ENCODE measurements at regions not wholly inside any gene's neighbourhood (a gene's known extent, or its start where the extent isn't known, plus 50 kb on each side); places are given as distances from the start of the nearest gene placed in this dataset.
A peak's percentile ranks its signal among the peaks of the same experiment; 100 is the strongest.

DNA sequence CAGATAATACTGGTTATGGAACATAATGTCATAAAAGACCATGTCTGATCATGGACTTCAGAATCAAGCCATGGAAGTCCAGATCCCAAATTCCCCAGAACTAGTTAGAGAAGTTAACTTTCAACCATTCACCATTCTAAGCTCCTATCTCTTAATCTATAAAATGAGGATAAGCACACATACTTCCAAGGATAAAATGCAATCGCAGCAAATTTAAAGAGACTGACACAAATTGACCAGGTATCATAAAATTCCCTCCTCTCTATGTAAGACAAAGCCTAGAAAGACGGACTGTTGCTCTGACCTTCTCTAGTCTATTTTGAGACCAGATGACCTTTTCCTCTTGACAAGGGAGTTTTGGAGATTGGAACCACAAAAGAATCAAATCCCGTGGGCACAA lies 426.7 kb downstream of the PLPP3 start:
- H2BK15ac ChIP-seq (ENCODE audit: low read length), result no peak overlapping the region
- no peak overlapping the region for H4K5ac ChIP-seq (ENCODE audit: insufficient read length, low read depth, low read length)
- H3K23ac ChIP-seq (ENCODE audit: insufficient read length), result no peak overlapping the region
- no peak overlapping the region for H3K4me3 ChIP-seq (ENCODE audit: extremely low read depth in 1 of 4, insufficient read depth in 2 of 4, low read depth in 3 of 4, low read length in 4 of 4)
- no peak overlapping the region for H4K8ac ChIP-seq (ENCODE audit: extremely low read depth, insufficient read depth, low read length)
- no peak overlapping the region for H2BK5ac ChIP-seq (ENCODE audit: low read depth, low read length)
- 91% methylated on average over 3 of the region's 3 CpGs; no CpG with 5 or more reads in 1 of the 2 experiments for WGBS, 2 experiments (ENCODE audit: extremely low coverage in 1 of 2, insufficient coverage in 1 of 2, insufficient read length in 1 of 2, insufficient replicate concordance in 2 of 2, low coverage in 1 of 2, low lambda C conversion rate in 2 of 2, missing lambda C conversion rate in 1 of 2)
- H2BK12ac ChIP-seq (ENCODE audit: low read depth, low read length), result no peak overlapping the region
- no peak overlapping the region for H2BK20ac ChIP-seq (ENCODE audit: low read length)
- CTCF ChIA-PET (ENCODE audit: partially characterized antibody), result no interaction called here
- H3K27me3 ChIP-seq (replicated peaks in 1 of 4; ENCODE audit: control insufficient read depth in 3 of 4, extremely low read depth in 1 of 4, insufficient read depth in 3 of 4, low read length in 3 of 4), result no peaks in the 10 kb centered on the region; a peak in 1 of 7 replicates
- no peaks in the 10 kb centered on the region for H4K20me1 ChIP-seq (replicated peaks in 1 of 2; ENCODE audit: control insufficient read depth in 1 of 2, insufficient read depth in 2 of 2, low read length in 2 of 2)
- no peaks in the 10 kb centered on the region; a peak in 1 of 7 replicates for H3K4me1 ChIP-seq (replicated peaks in 1 of 4; ENCODE audit: control insufficient read depth in 3 of 4, insufficient read depth in 4 of 4, low read length in 3 of 4)
- H2AK5ac ChIP-seq (ENCODE audit: low read depth, low read length), result no peak overlapping the region
- no peak overlapping the region for H2BK120ac ChIP-seq (replicated peaks; ENCODE audit: low read depth, low read length)
- H3K79me1 ChIP-seq (ENCODE audit: low read depth, low read length), result no peaks in the 10 kb centered on the region
- no peaks in the 10 kb centered on the region for H3K9me3 ChIP-seq (ENCODE audit: insufficient read depth in 2 of 2, low read depth in 1 of 2, low read length in 1 of 2)
- no peaks in the 10 kb centered on the region for H3K79me2 ChIP-seq (ENCODE audit: control insufficient read depth in 1 of 2, insufficient read depth in 2 of 2, low read length in 2 of 2)
- H3K56ac ChIP-seq (replicated peaks; ENCODE audit: insufficient read length, low read depth, low read length), result no peak overlapping the region
- no peak overlapping the region for H3K18ac ChIP-seq (ENCODE audit: extremely low read depth, low read length)
- H3K23me2 ChIP-seq (ENCODE audit: low read depth, low read length), result peaks cover 4% of the 10 kb centered on the region; the same call in 1 of the 2 replicates
- no peak overlapping the region for H4K91ac ChIP-seq (replicated peaks; ENCODE audit: insufficient read length, low read length)
- H3K14ac ChIP-seq (ENCODE audit: insufficient read length), result no peak overlapping the region
- no peaks in the 10 kb centered on the region for H3K36me3 ChIP-seq (ENCODE audit: control insufficient read depth in 2 of 4, insufficient read depth in 4 of 4, low read length in 3 of 4)
- no peak for FAIRE-seq
- H3K27ac ChIP-seq (ENCODE audit: low read depth, low read length), result no peak overlapping the region
- no peak for DNase-seq (ENCODE audit: low read depth in 1 of 2, low spot score in 2 of 2)
- TF ChIP-seq MAFK (IDR thresholded peaks at IDR 0.05; ENCODE audit: low read depth, low read length) (0 out of 2 replicates have a peak, but pooled peaks have one; percentile 8), JUN (IDR thresholded peaks at IDR 0.05; ENCODE audit: low read depth, low read length) (no peak), EGR1 (IDR thresholded peaks at IDR 0.05; ENCODE audit: borderline replicate concordance, low read depth, low read length) (no peak), SP4 (IDR thresholded peaks at IDR 0.05; ENCODE audit: low read length) (no peak), TAF1 (IDR thresholded peaks at IDR 0.05; ENCODE audit: low read depth, low read length) (no peak)
- no peak overlapping the region for H3K9ac ChIP-seq (replicated peaks in 1 of 4; ENCODE audit: extremely low read depth in 1 of 4, low read depth in 3 of 4, low read length in 3 of 4)
- no peak overlapping the region for H3K4me2 ChIP-seq (ENCODE audit: insufficient read depth in 1 of 2, low read depth in 2 of 2, low read length in 2 of 2)
- H3K4ac ChIP-seq (replicated peaks; ENCODE audit: insufficient read length, low read depth, low read length), result no peak overlapping the region
- no peak overlapping the region for H2AFZ ChIP-seq (ENCODE audit: low read length)
- POLR2A ChIA-PET (ENCODE audit: partially characterized antibody), result no interaction called here
